COLO668 (cell line): ENCODE measurements at regions not wholly inside any gene's neighbourhood (a gene's known extent, or its start where the extent isn't known, plus 50 kb on each side); places are given as distances from the start of the nearest gene placed in this dataset.
A peak's percentile ranks its signal among the peaks of the same experiment; 100 is the strongest.

ENCODE experiments used
- DNase-seq: peaks from one replicate; lab custom pipeline; 2025; ENCODE audit not compliant: unreplicated experiment; lab: John Stamatoyannopoulos, UW

DNA sequence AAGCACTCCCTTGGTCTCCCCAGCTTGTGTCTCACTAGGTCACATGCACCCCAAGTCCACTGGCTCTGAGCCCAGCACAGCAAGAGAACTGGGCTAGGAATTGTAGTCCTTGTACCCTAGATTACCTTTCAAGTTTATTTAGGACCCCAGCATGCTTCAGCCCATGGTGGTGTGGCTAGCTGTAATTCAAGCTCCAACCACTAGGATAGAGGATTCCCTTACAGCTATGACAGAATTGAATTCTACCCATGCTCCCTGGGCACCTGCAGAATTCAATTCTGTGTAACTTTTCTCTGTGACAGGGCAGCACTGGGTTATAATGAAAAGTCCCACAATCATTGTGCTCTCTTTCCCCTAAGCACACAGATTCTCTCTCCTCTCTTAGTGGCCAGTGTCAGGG, 253.8 kb upstream of the DMD start:
- no peak for DNase-seq

DNA sequence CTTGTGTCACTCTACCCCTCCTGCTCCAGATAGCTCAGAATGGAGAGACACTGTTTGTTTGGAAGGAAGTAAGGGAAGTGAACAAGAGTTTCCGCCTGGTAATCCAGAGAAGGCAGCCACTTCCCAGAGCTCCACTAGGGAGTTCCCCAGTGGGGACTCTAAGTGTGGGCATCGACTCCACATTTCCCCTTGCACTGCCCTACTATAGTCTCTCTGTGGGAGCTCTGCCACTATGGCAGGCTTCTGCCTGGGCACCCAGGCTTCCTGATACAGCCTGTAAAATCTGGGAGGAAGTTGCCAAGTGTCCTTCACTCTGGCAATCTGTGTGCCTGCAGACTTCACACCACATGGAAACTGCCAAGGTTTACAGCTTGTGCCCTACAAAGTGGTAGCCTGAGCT, 245.8 kb upstream of the DMD start:
- no peak for DNase-seq

DNA sequence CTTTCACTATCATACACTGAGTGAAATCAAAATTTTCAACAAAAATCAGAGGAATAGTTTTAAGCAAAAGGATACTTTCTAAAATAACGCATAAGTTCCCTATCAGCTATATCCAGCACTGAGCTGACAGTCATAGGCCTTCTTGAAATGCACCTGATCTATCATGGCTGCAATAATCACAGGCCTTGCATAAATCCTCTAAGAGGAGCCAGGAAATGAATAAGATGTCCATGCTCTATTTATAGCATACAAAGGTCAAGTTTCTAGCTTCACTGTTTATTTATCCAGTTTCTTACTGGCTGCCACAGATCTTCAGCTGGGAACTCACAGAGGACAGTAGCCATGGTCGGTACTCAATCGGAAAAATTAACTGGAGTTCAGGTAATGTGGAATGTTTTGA, 235.9 kb upstream of the DMD start:
- DNase-seq, result no peak

DNA sequence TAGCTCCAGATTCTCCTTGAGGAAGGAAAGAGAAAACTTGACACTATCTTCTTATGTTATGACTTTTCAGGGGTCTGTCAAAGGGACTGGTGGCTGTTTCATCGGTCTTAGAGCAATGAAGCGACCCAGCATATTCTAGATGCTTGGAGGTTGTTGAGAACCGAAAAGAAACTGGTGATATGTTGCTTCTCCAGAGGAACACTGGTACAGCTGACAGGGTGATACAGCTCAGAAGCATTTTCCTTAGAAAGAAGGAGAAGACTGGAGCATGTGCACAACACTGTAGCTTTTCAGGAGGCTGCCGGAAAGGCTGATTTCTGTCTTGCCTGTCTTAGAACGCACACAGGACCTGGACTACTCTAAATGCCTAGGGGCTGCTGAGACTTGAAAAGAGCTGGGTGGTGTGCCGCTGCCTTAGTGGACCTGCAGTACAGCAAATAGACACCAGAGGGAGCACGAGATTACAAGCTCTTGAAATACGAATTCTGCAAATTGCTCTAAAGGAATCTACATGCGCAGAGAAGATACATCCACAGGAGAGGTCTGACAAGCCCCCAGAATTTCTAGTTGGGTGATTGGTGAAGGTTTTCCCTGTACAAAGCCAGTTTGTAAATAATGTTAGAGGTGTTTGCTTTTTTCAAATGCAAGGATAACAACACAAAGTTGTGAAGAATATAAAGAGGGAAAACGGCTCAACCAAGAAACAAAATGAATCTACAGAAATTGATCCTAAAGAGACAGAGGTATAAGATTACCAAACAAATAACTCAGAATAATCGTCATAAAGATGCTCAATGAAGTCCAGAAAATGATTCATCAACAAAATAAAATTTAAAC, 223.1 kb upstream of the DMD start:
- DNase-seq, result peak; percentile 47

DNA sequence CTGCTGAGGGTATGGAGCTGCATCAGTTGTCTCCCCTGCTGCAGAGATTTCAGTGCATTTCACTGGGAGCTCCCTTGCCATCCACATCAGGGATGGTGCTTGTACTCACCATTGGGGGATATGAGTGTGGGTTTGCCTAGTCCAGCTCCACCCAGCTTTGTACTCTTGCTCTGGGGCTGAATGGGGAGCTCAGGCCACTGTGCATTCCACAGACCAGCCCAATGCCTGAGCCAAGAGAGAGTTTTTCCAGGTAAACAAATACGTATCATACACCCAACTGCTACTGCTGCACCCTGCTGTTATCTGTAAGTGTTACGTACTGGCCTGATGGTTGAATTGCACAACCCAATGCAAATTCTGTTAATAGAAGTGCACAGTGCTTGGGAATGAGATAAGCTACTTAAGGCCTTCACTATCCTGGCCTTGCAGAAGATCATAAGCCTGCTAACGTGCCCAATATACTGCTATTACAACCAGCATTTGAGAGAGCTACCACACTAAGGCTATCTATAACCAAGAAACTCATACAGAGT, 205.0 kb upstream of the DMD start:
- DNase-seq, result no peak

DNA sequence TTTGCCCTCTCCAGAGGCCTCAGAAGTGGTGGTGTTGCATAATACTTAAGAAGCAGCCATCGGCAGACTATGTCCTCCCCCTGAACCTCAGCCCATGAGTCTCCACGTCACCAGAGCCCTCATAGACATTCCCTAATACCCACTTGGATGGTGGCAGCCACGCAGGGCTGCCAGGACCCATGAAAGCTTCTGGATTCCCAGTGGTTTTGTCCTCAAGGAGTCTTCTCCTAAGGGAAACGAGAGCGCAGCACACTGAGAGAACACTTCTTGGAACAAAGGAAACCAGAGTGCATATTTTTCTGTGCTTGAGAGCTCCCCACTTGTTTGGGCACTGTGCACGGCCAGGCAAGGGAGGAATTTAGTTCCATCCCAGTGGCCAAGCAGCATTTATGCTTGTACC, 204.1 kb upstream of the DMD start:
- no peak for DNase-seq

DNA sequence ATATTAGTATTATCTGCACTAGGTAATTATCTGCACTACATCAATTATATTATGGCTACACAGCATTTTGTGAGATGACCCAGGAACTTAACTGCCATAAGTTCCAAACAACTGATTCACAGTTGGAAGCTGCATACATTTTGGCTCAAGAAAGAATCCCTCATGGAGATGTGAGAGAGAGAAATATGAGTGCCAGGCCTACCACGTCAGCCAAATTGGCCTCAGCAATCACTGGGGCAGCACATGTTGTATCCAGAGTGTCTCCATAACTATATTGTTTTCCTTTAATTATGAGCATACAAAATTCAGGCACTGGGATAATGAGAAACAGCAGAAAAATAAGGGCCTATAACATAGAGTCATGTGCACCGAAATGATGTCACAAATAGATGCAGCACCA, 174.2 kb upstream of the DMD start:
- no peak for DNase-seq

DNA sequence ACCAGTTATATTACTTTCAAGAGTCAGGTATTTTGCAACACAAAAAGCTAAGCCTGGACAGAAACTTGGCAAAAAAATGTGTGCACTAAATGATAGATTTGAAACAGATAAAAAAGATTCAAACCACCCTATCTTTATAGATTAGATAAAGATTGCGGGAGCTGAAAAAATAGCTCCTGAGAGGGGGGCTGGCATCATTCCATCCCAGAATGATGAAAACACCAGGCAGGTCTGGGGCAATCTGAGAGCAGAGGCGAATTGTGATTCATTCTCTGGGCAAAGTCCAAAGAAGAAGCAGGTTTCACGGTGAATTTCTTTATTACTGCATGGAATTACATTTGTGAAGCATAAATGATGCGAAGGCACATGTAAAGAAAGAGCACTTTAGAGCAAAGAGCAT, 168.5 kb upstream of the DMD start:
- DNase-seq, result no peak

DNA sequence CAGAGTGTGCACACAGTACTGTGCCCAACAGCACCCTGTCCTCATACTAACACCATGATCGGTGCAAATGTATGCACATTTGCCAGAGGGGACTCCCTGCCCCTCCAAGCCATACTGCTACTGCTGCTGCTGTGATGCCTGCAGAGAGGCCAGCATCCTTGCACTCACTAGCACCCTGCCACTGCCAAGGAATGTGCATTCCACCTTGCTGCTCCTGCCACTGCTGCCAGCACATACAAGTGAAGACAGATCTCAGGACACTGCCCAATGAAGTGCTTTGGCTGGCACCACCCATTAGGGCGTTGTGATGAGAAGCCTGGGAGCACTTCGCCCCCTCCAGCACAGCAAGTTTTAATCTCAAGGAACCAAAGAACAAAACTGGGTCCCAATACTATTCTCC, 146.3 kb upstream of the DMD start:
- no peak for DNase-seq

DNA sequence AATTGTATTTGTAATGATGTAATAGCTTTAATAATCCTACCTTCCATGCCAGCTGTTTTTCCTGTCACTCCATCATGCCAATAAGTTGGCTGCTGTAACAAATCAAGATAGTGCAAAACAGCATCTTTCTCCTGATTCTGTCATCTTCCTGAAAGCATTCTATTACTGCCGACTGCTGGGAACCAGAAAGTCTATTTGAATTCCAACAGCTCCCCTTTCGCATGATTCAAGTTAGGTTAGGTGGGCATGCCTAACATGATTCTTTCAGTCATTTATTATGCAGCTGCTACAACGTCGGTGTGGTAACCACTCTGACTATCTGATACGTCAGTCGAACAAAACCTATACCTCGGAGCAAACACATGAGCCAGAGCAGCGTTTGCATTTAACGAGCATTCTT, 127.9 kb upstream of the DMD start:
- DNase-seq, result no peak

DNA sequence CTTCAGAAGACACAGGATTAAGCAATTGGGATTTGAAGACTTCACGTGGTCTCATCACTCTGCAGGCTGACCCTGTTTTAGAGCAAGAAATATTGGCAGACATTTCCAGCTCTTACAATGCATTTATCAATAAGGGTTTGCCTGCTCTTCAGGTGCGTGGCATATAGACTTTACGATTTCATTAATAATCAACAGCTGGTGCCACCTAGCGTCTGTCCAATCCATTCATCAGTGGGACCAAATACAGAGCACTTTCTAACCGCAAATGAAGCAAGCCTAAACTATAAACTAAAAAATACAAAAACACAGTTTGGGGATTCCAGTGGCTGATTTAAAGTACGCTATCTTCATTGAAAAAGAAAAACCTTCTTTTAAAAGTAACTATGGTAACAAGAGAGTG, 125.4 kb upstream of the DMD start:
- DNase-seq, result peak; percentile 5

DNA sequence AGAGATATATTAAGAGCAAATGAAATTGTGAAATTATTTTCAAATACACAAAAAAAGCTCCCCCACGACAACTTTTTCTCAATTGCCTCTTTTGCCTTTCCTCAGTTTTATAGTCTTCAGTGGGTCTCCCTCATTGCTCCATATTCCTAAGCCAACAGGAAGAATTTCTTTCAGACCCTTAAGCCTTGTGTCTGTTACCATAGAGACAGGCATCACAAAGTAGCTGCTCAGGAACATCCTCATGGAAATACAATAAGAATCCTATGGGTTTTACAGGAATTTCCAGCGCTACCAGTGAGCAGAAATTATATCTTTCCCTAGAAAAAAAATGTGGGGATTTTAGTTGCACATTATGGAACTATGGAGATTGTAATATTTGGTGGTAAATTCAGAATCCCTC, 121.9 kb upstream of the DMD start:
- no peak for DNase-seq

DNA sequence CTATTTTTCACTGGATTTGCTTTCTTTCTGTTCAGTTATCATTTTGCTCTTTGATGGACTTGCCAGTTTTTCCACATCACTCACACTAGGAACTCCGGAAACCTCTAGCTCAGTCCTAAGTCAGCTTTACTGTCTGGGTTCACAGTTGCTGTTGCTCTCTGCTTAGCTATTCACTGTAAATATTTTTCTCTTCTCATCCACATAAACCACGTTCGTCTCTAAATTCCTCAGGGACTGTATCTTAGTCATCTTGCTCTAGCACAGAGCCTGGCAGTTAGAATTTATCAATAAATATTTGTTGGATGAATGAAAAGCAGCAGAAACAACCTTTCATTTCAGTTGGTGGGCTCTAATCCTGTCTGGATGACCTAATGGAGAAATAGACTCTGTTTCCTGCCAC, 119.4 kb upstream of the DMD start:
- no peak for DNase-seq

DNA sequence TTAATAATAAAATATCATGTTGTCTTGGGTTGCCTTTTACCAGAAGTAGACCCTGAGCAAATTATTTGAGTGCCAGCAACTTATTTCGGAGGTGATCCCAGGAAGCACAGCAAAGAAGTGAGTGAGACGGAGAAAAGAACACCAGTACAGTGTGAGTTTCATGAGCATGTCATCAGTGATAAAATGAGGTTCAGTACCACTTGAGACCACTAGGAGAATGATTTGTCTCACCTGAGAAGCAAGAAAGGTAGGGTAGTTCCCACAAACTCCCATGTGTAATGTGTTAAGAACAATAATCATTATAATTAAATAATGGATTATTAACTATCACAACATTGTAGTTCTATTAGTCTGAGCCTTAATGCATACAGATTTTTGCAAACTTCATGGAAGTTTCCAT, 112.8 kb upstream of the DMD start:
- DNase-seq, result no peak

DNA sequence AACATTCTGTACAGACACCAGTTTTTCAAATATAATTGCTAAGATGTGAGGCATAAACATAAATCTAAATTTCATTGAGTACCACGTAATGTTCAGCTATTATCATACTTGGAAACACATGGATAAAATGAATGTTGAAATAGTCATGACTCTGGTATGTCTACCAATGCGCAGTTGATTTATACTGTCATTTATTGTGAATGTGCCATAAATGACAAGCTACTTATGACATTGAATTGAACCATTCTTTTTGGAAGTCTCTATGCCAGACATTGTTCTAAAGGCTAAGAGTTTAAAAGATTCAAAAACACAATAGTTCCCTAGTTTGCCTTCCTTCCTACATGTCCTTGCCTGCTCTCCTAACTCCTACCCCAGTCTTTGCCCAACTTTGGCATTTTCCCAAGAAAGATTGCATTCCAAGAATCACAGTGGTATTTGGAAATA, 96.6 kb upstream of the DMD start:
- DNase-seq, result no peak

DNA sequence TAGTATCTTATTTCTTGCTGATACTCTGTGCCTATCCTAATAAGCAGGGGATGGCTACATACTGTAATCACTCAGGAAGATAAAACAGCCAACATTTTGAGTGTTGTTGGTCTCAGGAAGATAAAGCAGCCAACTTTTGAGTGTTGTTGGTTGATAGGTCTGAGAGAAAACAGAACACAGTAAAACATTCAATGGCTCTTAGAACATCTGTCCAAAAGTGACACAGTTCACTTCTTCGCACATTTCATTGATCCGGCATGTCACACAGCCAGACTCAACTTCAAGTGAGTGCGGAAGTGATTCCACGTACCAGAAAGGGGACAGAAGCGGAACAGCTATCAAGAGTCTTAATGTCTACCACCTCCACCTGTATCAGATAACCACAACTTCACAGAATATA, 87.3 kb upstream of the DMD start:
- DNase-seq, result no peak

DNA sequence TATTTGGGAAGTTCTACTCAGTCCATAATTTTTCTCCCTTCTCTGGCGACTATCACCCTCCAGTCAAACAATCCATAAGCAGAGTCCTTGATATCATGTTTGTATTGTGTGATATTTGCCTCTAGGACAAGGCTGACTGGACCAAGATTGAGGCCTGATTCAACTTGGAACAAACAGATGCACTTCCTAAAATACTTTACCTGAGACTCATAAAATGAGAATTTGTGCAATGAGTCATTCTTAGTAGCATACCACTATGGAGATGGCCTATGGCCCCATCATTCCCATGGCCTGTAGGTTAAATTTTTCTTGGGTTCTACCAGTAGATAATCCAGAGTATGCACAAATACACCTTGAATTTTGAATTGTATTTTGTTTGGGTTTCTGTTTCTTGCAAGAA, 74.2 kb upstream of the DMD start:
- DNase-seq, result no peak

DNA sequence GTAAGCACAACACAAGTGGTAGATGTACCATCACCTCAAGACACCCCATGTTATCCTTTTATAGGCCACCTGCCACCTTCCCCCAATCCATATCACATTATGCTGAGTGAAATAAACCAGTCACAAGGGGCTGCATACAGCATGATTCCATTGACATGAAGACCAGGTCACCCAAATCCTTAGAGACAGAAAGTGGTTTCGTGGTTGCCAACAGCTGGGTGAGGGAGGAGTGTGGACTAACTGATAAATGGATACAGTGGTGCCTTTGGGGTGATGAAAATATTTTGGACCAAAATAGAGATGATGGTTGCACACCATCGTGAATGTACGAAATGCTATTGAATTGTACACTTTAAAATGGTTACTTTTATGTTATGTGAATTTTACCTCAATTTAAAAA, 65.7 kb upstream of the DMD start:
- DNase-seq, result no peak

DNA sequence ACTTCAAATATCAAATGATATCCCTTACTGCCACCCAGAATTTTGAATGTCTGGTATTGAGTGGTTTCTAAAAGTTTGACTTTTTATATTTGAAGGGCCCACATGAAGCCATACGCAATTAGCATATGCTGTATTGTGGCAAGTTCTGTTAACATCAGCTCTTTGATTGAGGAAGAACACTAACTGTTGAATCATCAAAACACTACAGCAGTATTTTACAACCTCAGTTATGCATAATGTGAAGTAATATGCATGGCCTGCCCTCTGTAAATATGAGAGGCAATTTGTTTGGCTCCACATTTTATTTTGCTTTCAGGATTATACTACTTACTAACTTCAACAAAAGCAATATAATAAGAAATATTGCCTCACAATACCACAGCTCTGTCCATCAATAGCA, 62.2 kb upstream of the DMD start:
- no peak for DNase-seq

DNA sequence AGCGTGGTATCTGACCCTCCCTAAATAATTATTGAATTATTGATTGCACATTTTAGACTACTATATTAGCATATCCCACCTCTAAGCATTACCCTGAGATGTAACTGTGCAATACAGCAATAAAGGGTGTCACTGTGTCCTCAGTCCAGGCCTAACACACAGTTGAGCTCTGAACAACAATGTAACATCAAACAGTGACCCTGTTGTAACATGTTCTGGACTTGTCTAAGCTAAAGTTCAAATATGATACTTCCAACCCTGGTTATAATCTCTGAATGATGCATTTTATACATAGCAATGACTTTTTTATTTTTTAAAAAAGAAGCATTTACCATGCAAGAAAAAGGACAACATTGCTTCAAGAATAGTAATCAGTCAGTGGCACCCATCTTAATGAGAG, 61.6 kb upstream of the DMD start:
- no peak for DNase-seq
